ENCODE measurements at regions not wholly inside any gene's neighbourhood (a gene's known extent, or its start where the extent isn't known, plus 50 kb on each side); places are given as distances from the start of the nearest gene placed in this dataset.

DNA sequence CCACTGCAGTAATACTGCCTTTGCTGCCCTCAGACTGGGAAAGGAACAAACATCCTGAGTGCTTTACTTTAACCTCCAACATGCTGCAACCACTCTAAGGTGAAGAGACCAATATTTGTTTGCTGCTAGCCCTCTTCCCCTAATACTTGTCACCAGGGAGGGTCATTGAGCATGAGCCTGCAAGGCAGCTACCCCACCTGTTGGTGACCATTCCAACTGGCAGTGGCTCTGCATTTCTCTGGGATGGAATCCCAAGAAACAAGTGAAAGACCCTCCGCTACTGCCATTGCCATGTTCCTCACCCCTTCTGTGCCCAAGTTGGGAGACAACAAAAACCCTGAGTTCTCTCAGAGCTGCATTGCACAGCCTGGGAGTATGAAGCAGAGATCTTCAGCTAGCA is 462.7 kb downstream of the ZBBX start (continued):
- TF ChIP-seq ZMAT3 (CRISPR knock-in tag; conservative IDR thresholded peaks at IDR 0.05) (no peak), ZNF883 (CRISPR knock-in tag; IDR thresholded peaks at IDR 0.05; ENCODE audit: not compliant biosample characterization) (no peak), ZNF282 (IDR thresholded peaks at IDR 0.05; ENCODE audit: partially characterized antibody) (no peak), FOXM1 (CRISPR knock-in tag; IDR thresholded peaks at IDR 0.05) (no peak)
- TF ChIP-seq, protein P1, sequence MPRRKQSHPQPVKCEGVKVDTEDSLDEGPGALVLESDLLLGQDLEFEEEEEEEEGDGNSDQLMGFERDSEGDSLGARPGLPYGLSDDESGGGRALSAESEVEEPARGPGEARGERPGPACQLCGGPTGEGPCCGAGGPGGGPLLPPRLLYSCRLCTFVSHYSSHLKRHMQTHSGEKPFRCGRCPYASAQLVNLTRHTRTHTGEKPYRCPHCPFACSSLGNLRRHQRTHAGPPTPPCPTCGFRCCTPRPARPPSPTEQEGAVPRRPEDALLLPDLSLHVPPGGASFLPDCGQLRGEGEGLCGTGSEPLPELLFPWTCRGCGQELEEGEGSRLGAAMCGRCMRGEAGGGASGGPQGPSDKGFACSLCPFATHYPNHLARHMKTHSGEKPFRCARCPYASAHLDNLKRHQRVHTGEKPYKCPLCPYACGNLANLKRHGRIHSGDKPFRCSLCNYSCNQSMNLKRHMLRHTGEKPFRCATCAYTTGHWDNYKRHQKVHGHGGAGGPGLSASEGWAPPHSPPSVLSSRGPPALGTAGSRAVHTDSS (CRISPR knock-in tag; conservative IDR thresholded peaks at IDR 0.05), result no peak

DNA sequence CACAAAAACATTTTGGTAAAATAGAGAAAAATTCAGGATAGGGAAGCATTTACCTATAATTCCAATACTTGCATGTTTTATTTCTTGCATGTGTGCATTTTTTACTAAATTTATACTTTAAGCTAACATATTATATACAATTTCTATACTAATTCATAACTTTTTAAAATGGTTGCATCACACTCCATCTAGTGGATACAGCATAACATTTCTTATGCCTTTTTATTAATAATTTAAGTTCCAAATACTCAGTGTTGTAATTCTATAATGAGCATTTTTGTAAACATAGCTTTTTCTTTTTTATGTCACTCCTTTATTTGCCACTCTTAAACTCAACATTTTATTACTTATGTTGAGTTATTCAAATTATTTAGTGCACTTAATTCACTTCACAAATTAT is 477.7 kb downstream of the ZBBX start:
- Histone ChIP-seq H3K27me3 (ENCODE audit: control insufficient read depth in 1 of 2, insufficient read depth in 2 of 2, low read length in 2 of 2) (no peaks in the 10 kb centered on the region), H4K20me1 (ENCODE audit: insufficient read depth, low read length) (no peaks in the 10 kb centered on the region), H3K4me3 (replicated peaks in 1 of 3; ENCODE audit: insufficient read depth in 1 of 3, low read depth in 2 of 3, low read length in 3 of 3) (no peak overlapping the region), H3K27ac (ENCODE audit: extremely low read length, insufficient read depth, low read length) (no peak overlapping the region), H3K36me3 (replicated peaks in 1 of 2; ENCODE audit: control insufficient read depth in 1 of 2, insufficient read depth in 2 of 2, low read length in 2 of 2) (no peaks in the 10 kb centered on the region), H3K4me2 (ENCODE audit: low read depth, low read length) (no peak overlapping the region), H3K79me2 (ENCODE audit: insufficient read depth, low read length) (no peaks in the 10 kb centered on the region), H3K9ac (ENCODE audit: insufficient read depth, low read depth, low read length) (no peak overlapping the region), H3K4me1 (ENCODE audit: insufficient read depth, low read length) (no peaks in the 10 kb centered on the region), H2AFZ (ENCODE audit: low read length) (no peak overlapping the region), H3K9me3 (ENCODE audit: low read length) (no peaks in the 10 kb centered on the region)
- DNase-seq (ENCODE audit: low spot score) (no peak), FAIRE-seq (no peak), ATAC-seq (no peak)
- POLR2A ChIA-PET, result no interaction called here
- BruUV-seq (replicated peaks), result no TSS peak
- TF ChIP-seq, protein P2, sequence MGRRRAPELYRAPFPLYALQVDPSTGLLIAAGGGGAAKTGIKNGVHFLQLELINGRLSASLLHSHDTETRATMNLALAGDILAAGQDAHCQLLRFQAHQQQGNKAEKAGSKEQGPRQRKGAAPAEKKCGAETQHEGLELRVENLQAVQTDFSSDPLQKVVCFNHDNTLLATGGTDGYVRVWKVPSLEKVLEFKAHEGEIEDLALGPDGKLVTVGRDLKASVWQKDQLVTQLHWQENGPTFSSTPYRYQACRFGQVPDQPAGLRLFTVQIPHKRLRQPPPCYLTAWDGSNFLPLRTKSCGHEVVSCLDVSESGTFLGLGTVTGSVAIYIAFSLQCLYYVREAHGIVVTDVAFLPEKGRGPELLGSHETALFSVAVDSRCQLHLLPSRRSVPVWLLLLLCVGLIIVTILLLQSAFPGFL (CRISPR knock-in tag; IDR thresholded peaks at IDR 0.05), result no peak
- TF ChIP-seq, protein P3, sequence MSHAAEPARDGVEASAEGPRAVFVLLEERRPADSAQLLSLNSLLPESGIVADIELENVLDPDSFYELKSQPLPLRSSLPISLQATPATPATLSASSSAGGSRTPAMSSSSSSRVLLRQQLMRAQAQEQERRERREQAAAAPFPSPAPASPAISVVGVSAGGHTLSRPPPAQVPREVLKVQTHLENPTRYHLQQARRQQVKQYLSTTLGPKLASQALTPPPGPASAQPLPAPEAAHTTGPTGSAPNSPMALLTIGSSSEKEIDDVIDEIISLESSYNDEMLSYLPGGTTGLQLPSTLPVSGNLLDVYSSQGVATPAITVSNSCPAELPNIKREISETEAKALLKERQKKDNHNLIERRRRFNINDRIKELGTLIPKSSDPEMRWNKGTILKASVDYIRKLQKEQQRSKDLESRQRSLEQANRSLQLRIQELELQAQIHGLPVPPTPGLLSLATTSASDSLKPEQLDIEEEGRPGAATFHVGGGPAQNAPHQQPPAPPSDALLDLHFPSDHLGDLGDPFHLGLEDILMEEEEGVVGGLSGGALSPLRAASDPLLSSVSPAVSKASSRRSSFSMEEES (CRISPR knock-in tag; IDR thresholded peaks at IDR 0.05), result no peak
- TF ChIP-seq ZBTB38 (CRISPR knock-in tag; IDR thresholded peaks at IDR 0.05), result no peak
- TF ChIP-seq SYNCRIP (IDR thresholded peaks at IDR 0.05; ENCODE audit: insufficient read depth, low read depth, low read length), result no peak
- TF ChIP-seq TAF1 (CRISPR knock-in tag; IDR thresholded peaks at IDR 0.05), result no peak
- TF ChIP-seq ZNF660 (CRISPR knock-in tag; IDR thresholded peaks at IDR 0.05; ENCODE audit: borderline replicate concordance, low read depth), result no peak
- no peak for TF ChIP-seq MAZ (IDR thresholded peaks at IDR 0.05; ENCODE audit: borderline replicate concordance, low read depth, low read length)
- no peak for TF ChIP-seq MAZ (CRISPR knock-in tag; IDR thresholded peaks at IDR 0.05; ENCODE audit: low read depth)
- intact Hi-C loops (cut with micrococcal nuclease; ENCODE audit: unreplicated experiment), result no loop called here
- in situ Hi-C loops (cut with HindIII; ENCODE audit: extremely low pct_ligation_motif_present, low pct_unique_long_range_greater_than_20kb), result no loop called here
- CTCF ChIA-PET (ENCODE audit: low intra/inter-chr PET ratio, low total read pairs), result no interaction called here

All from HepG2 (cell line).